HG03097 (cell line): ENCODE measurements at regions not wholly inside any gene's neighbourhood (a gene's known extent, or its start where the extent isn't known, plus 50 kb on each side); places are given as distances from the start of the nearest gene placed in this dataset.

Experiments
- ATAC-seq: cut with Tn5 transposase; IDR thresholded peaks from one replicate; pipeline ENCODE4 v1.9.1; 2021; ENCODE audit not compliant: unreplicated experiment, low FRiP score

DNA sequence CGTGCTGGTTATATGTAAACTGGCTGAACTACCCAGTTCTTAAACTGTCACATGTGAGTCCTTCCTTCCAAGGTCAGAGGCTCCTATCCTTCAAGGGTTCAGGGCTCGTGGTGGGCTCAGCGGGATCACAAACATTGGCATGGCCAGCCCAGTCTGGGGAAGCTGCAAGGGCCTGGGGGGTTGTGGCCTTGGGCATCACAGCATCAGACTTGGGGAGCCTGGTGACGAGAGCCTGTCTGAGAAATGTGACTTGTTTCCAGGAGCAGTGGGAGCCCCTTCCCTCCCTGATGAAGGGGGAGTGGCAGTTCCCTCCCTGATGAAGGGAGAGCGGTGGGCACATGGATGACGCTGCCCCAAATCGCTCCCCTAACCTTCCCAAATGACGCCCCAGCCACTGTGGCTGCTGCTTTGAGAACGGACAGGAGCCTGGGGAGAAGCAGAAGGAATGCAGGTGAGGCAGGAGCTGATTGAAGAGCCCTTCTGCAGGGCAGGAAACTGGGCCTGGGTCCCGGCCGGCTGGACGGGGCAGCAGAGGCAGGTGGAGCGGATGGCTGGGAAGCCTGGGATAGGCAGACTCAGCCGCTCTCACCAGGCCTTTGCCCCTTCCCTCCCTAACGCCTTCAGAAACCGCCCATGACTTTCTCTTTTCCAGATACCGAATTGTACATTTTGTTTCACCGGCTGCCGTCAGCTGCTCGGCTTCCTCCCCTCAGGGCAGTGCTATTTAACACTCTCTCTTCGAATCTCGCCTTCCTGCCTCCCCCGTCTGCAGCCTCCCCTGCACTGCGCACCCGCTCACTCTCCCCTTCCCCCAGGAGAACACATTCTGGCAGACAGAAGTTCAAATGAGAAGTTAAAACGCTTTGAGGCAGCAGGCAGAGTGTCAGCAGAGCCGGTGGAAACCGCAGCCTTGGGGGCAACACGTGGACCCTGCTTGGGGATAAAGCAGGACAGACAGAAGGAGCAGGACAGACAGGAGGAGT is 1486.7 kb downstream of the BRD1 start:
- no peak for ATAC-seq

DNA sequence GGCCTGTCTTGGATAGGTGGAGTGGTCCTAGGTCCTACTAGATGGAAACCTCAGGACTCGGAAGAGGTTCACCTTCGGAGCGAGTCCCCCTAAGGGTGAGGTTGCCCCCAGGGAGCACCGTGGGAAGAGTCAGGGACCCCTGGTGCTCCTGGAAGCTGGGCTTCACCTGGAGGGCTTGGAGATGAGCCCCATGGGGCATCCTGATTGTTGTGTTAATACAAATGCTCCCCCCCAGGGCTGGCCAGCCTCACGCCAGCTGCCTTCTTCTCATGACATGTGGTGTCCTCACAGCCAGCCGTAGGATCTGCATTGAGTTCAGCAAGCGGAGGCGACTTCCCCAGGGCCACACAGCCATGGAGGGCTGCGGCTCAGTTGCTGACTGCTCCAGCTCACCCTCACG is 1487.5 kb downstream of the BRD1 start:
- no peak for ATAC-seq

DNA sequence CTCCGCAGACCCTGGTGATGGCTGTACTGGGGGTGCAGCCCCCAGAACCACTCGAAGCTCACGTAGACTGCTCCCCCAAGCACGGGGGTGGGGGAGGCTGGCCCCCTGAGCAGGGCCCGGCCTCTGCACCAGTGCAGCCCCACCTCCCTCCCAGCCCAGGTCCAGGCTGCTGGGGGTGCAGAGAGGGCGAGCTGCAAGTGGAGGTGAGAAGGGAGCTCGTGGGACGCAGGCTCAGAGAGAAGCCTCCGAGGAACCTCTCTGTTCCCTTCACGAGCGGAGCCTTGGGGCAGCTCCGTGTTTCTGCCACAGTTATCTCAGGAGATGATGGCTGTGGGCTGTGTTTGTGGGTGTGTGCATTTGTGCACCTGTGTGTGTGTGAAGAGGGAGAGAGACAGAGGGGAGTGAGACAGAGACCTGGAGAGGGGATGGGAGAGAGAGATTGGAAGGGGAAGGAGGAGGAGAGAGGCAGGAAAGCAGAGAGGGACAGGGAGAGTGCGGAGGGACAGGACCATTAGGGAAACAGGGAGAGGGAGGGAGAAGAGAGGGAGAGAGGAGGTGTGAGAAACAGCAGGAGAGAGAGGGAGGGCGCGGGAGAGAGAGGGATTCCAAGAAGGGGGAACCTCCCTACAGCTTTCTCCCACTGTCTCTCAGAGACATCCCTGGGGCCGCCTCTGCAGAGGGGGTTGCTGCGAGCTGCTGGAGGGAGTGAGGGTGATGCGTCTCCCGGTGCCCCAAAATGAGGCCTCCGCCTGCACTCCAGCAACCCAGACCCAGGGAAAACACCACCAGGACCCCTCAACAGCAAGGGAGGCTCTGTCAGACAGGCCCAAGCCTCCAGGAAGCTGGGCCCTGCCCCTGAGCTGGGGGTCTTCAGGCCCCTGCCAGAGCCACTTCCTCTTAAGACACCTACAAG is 1488.6 kb downstream of the BRD1 start:
- no peak for ATAC-seq

DNA sequence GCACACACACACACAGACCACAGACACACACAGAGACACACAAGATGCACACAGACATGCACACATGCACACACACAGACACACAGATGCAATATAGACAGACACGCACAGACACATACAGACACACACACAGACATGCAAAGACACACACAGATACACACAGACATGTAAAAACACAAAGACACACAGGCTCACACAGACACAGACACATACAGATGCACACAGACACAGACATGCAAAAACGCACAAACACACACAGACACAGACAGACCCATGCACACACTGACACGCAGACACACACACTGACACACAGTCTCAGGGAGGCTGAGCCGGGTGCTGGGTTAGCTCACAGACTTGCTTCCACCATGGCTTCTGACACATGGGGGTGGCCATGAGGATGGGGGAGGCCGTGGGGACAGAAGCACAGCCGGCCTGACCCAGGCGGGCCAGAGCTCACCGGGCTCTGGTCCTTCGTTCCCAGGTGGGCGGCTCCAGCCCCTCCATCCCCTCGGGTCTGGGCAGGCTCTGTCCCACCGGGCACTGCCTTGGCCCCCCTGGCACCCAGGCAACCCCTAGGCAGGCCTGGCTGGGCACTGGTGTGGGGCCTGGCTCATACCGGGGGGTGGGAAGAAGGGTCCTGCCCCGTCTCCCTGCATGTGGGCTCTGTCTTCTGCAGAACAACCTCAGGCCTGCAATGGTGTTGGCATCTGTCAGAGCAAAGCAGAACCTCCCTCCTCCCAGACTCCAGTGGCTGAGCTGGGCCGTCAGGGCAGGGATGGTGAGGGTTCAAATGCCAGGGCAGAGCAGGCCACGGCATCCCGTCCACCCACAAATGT is 1489.5 kb downstream of the BRD1 start:
- no peak for ATAC-seq

DNA sequence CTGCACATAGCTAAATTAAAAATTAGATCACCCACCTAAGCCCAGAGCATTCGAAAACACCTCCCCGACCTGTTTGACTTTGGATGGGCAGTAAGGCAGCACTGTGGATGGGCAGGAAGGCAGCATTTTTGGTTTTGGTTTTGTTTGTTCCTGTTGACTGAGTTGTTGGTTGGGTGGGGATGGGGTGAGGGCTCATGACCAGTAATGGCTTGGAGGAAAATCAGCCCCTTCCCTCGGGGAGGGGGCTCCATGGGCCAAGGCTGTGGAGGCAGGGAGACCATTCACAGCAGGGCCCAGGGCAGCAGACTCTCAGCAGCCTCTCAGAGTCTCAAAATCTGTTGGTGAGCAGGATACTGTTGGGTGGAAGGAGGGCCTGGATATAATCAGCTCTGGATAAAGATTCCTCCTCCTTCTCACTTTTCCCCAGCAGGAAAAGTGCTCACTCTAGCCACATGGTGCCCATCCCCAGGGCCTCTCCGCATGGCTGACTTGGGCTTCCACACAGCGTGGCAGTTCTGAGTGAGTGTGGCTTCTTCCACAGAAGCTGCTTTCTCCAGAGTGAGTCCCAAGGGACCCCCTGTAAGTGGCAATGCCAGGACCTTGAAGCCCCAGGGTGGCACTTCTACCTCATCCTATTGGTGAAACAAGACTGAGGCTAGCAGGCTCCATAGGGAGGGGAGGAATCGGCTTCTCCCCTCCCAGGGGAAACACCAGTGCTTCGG is 1491.2 kb downstream of the BRD1 start:
- ATAC-seq: no peak

DNA sequence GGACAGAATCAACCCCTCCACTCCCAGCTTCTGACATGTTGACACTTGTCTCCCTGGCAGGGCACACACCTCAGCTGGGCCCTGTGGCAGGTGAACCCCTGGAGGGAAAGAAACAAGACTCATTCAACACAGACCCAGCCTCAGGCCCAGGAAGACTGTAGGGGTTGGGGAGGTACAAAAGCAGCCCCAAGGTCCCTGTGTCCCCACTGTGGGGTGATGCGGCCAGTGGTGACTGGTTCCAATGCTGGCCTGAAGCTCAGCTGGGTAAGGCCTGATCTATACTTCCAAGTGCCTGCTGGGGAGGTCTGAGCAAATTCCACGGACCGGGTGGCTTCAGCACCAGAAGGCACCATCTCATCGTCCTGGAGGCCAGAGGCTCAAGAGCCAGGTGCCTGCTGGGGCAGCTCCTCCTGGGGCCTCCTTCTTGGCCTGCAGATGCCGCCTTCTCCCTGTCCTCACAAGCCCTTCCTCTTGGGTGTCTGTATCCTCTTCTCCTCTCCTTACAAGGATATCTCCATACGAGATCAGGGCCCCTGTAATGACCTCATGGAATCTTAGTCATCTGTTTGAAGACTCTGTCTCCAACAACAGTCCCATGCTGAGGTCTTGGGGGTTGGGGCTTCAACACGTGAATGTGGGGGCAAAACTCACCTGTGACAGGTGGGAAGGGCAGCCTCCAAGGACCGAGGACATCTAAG is 1492.1 kb downstream of the BRD1 start:
- no peak for ATAC-seq

DNA sequence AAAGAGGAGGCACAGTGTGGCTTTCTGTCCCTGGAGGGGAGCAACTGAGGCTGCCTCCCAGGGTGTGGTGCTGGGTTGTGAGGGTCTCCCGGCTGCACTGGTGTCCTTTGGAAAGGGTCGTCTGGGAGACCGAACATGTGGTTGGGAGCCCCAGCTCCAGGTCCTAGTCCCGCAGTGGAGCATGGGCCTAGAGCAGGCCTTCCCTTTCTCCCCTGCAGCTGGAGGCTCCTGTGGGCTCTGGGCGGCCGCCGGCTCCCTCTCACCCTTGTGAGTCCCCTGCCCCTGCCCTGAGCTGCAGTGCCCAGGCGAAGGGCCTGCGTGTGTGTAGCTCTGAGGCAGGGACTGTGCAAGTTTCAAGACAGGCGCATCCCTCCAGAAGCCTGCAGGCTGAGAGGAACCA is 1492.7 kb downstream of the BRD1 start:
- no peak for ATAC-seq

DNA sequence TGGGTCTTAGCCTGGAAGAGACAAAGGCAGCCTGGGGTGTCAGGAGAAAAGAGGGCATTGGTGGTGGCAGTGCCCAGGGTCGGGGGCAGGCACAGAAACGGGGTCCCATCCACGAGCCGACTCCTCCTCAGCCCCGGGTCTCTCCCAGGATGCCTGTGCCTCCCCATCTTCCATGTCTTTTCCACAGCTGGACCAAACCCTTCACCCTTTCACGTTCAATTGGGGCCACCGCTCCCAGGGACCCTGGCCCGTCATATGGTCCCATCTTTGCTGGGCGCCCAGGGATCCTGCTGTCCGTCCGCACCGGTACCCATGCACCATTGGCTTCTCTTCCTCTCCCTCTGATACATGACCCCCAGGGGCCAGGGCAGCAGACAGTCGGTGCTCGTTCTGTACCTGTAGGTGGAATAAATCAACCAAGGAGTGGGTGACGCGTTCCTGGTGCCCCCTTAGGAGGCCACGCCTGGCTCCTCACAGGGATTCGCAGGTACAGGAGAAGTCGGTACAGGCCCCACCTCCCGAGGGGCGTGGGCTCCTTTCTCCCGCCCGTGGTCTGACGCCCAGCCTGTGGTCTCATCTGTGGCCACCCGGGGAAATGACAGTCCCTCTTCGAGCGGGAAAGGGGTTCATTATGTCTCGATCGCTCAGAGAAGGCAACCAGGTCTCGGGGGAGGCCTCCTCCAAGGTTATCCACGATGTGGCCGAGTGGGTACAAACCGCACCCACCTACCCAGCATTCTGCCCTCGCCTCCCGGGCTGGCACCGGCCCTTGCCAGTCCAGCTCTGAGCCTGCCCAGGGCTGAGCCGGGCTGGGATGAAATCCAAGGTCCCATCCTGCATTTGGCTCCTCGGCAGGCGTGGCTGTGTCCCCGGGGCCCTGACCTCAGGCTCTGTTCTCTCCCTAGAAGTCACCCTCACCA is 1493.6 kb downstream of the BRD1 start:
- ATAC-seq: no peak

DNA sequence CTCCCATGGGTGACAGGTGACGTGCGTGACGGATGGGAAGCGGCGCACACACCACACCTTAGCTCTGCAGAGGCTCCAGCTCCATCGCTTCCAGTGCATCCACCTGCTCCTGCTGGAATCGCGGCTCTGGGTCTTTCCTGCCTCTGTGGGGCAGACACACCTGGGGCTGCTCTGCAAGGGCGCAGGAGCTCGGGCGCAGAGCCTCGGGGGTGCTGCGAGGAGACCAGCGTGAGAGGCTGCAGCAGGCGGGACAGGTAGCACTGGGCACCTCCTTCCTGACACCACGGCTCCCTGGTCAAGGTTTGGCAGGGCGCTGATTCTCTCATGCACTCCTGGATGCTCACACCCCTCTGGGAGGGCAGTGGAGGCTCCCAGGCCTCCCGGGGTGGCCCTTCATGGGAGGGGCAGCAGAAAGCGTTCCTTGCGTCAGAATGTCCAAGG is 1494.3 kb downstream of the BRD1 start:
- no peak for ATAC-seq

DNA sequence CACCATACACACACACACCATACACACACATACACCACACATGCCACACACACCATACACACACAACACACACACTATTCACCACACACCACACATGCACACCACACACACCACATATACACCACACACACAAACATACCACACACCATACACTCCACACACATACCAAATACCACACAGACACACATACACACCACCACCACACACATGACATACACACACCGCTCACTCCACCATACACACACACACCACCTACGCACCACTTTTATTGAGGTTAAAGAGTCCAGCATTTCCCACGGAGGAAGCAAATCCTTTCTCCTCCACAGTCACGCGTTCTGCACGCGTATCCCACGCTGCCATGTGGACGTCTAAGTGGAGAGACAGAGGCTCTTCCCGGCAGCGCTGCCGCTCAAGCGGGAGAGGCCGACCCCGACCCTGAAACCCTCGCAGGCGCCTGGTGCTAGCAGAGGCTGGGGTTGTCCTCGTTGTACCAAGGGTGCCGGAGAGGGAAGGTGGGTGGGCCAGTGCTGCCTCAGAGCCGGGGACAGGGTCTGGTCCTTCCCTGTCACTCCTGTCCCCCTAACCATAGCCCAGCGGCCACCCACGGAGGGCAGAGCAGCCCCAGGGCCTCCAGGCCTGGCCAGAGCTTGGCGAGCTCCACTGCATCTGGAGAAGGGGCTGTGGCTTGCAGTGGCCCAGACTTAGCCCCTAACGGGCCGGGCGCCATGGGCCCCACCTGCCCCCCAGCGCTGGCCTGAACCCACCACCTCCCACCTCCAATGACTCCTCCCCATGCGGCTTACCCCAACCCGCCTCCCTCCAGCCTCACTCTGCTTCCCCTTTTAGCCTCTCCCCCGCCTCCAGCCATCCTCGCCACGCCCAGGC is 1495.0 kb downstream of the BRD1 start:
- ATAC-seq: no peak

DNA sequence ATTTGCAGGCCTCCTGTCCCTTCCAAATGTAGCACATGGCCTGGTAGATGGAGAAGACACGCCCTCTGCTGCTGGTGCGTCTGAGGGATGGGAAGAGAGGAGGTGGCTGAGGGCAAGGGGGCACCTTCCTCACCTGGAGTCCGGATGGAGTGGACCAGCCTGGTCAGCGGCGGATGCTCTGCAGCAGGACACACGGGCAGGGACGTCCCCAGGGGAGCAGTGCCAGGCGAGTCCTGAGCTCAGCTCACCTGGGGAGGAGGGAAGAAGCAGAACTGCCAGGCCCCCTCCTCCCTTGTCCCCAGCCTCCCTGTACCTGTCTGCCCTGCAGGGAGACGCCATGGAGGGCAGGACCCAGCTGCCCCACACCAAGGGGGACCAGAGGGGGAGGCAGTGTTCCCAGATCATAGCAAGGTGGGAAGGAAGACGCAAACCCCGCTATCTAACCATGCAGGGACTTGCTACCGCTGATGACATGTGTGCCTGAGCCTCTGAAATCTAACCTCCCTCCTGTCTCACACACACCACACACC is 1495.9 kb downstream of the BRD1 start:
- no peak for ATAC-seq

DNA sequence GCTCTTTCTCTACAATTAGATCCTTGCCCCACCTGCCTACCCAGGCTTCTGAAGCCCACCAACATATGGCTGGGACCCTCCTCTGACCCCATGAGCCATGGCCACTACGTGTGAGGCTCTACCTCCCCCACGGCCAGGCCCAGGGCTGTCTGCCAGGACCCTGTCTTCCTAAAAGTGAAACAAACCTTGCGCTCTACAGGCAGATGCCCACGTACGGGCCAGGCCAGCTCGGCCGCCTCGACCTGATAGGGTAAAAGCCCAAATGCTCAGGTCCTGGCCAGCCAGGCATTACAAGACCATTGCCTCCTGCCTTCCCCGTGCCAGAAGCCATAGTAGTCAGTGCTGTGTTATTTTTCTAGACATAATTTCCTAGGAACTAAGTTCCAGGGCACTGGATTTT is 1496.4 kb downstream of the BRD1 start:
- ATAC-seq: no peak

DNA sequence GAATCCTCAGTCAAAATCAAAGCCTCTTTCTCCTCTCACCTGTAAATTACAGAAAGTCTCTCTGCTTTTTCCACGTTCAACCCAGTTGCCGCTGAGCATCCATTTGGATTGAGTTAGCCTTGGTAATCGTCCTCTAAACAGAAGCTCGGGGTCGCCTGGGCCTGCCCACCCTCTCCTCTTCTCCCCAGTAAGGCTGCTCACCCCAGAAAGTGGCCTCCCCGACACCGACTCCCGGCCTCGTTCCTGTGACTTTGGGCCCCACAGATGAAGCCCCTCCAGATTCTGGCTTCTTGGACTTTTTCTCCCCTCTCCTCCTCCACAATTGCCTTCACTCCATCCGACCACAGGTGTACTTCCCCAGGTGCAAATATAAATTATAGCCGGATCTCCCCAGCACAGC is 1500.0 kb downstream of the BRD1 start:
- ATAC-seq: no peak

DNA sequence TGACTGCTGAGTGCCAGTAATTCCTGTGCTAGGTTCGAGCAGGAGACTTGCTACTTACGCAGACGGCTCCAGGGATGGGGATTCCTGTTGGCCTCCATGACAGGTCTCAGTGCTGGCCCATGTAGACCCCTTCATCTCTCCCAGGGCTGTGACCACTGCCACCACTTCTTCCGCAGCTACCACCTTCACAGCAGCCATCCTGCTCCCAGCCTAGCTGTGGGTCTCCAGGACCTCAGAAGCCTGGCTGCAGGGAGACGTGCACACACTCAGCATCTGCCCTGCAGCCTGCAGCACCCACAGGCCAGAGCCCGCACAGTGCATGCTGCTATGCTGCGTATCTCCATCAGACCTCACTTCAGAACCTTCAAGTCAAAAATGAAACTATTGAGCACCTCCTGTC is 1503.9 kb downstream of the BRD1 start:
- no peak for ATAC-seq

DNA sequence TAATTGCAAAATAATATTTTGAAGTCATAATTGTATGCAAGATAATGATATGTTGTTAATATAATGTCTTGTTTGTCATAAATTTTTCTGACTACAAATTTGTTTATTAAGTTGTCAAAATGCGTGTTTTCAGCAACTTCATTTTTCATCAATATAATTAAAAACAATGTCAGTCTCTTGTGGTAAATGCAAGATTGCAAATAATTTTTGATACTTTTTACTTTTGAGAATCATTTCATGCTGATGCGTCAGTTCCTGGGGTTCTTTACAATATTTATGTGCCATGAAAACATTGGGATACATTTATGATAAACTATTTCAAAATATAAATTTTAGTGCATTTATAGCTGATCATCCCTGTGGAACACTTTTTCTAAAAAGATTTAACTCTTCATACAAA is 1504.8 kb downstream of the BRD1 start:
- ATAC-seq: no peak

DNA sequence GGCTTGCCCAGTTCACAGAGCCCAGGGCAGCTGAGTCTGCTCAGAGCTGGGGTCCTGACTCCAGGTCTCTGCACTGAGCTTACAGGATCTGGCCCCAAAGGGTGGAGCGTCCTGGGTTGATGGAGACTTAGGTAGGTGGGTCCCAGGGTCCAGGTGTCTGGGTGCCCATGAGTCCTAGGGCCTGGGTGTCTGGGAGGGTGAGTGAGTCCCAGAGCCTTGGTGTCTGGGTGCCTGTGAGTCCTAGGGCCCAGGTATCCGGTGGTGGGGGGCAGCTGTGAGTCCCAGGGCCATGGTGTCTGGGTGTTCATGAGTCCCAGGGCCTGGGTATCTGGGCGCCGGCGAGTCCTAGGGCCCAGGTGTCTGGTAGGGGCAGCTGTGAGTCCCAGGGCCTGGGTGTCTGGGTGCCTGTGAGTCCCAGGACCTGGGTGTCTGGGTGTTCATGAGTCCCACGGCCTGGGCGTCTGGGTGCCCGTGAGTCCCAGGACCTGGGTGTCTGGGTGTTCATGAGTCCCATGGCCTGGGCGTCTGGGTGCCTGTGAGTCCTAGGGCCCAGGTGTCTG is 1505.6 kb downstream of the BRD1 start:
- ATAC-seq: no peak
